ENCODE measurements at regions not wholly inside any gene's neighbourhood (a gene's known extent, or its start where the extent isn't known, plus 50 kb on each side); places are given as distances from the start of the nearest gene placed in this dataset.

- DNase-seq (no peak), ATAC-seq (no peak)
- Histone ChIP-seq H3K27ac (ENCODE audit: low read length) (no peak overlapping the region), H3K36me3 (ENCODE audit: control insufficient read depth, insufficient read depth, low read length) (no peaks in the 10 kb centered on the region), H3K4me3 (ENCODE audit: low read length) (no peak overlapping the region), H3K9me3 (ENCODE audit: control insufficient read depth, insufficient read depth, low read length) (no peaks in the 10 kb centered on the region), H3K4me1 (ENCODE audit: control insufficient read depth, insufficient read depth, low read length) (no peaks in the 10 kb centered on the region), H3K27me3 (ENCODE audit: control insufficient read depth, insufficient read depth, low read length) (no peaks in the 10 kb centered on the region)
- Mint-ChIP-seq H3K9me3 (no peaks in the 10 kb centered on the region), H3K36me3 (no peaks in the 10 kb centered on the region), H3K27ac (no peak overlapping the region), H3K4me1 (no peaks in the 10 kb centered on the region), H3K4me3 (no peak overlapping the region), H3K27me3 (ENCODE audit: low read depth in 2 of 2) (no peaks in the 10 kb centered on the region)
- intact Hi-C loops (cut with micrococcal nuclease), result no loop called here
- TF ChIP-seq CTCF (IDR thresholded peaks at IDR 0.05), result no peak
- WGBS (ENCODE audit: insufficient coverage), result 77% methylated on average over 3 of the region's 3 CpGs
Measured at GRCh38 chr9:78572266-78572665, 275.3 kb downstream of the PSAT1 start.

DNA sequence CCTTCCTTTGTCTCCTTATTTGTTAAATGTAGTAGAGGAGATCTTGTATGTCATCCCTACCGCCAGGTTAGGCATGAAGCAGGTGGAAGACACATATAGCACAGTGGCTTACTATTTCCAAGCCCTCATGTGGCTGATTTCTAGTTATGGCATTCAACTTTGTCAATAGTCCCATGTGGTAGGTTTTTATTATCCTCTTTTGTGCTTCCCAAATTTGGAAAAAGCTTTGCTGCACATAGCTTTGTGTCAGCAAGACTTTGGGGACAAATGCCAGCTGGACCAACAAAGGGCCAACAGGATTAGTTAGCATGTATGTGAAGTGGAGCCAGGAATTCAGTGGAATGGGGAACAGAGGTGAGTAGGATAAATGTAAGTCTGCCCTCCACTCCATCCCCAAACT is 276.3 kb downstream of the PSAT1 start:
- Mint-ChIP-seq H3K27me3 (ENCODE audit: low read depth in 2 of 2) (no peaks in the 10 kb centered on the region), H3K9me3 (no peaks in the 10 kb centered on the region), H3K27ac (no peak overlapping the region), H3K4me1 (no peaks in the 10 kb centered on the region), H3K4me3 (no peak overlapping the region), H3K36me3 (no peaks in the 10 kb centered on the region)
- no peaks in the 10 kb centered on the region for H3K4me1 ChIP-seq (ENCODE audit: control insufficient read depth, insufficient read depth, low read length)
- 89% methylated on average over 1 of the region's 1 CpG for whole genome bisulfite sequencing (ENCODE audit: insufficient coverage)
- intact Hi-C loops (cut with micrococcal nuclease), result no loop called here
- no peaks in the 10 kb centered on the region for H3K27me3 ChIP-seq (ENCODE audit: control insufficient read depth, insufficient read depth, low read length)
- DNase-seq, result no peak
- no peak for ATAC-seq
- no peak overlapping the region for H3K27ac ChIP-seq (ENCODE audit: low read length)
- H3K36me3 ChIP-seq (ENCODE audit: control insufficient read depth, insufficient read depth, low read length), result no peaks in the 10 kb centered on the region
- H3K9me3 ChIP-seq (ENCODE audit: control insufficient read depth, insufficient read depth, low read length), result no peaks in the 10 kb centered on the region
- TF ChIP-seq CTCF (IDR thresholded peaks at IDR 0.05), result no peak
- no peak overlapping the region for H3K4me3 ChIP-seq (ENCODE audit: low read length)

- H3K36me3 Mint-ChIP-seq, result no peaks in the 10 kb centered on the region
- H3K27ac ChIP-seq (ENCODE audit: low read length), result no peak overlapping the region
- WGBS (ENCODE audit: insufficient coverage), result 50% methylated on average over 2 of the region's 4 CpGs
- H3K9me3 ChIP-seq (ENCODE audit: control insufficient read depth, insufficient read depth, low read length), result no peaks in the 10 kb centered on the region
- no peaks in the 10 kb centered on the region for H3K4me1 ChIP-seq (ENCODE audit: control insufficient read depth, insufficient read depth, low read length)
- H3K4me3 ChIP-seq (ENCODE audit: low read length), result no peak overlapping the region
- H3K4me1 Mint-ChIP-seq, result no peaks in the 10 kb centered on the region
- no peak for TF ChIP-seq CTCF (IDR thresholded peaks at IDR 0.05)
- intact Hi-C loops (cut with micrococcal nuclease), result no loop called here
- no peak overlapping the region for H3K4me3 Mint-ChIP-seq
- no peaks in the 10 kb centered on the region for H3K9me3 Mint-ChIP-seq
- no peaks in the 10 kb centered on the region for H3K27me3 Mint-ChIP-seq (ENCODE audit: low read depth in 2 of 2)
- no peaks in the 10 kb centered on the region for H3K27me3 ChIP-seq (ENCODE audit: control insufficient read depth, insufficient read depth, low read length)
- ATAC-seq, result no peak
- no peaks in the 10 kb centered on the region for H3K36me3 ChIP-seq (ENCODE audit: control insufficient read depth, insufficient read depth, low read length)
- DNase-seq, result no peak
- no peak overlapping the region for H3K27ac Mint-ChIP-seq
Measured at GRCh38 chr9:78573669-78574068, 276.7 kb downstream of the PSAT1 start.

GRCh38 chr9:78574354-78575045 is 277.6 kb downstream of the PSAT1 start:
- H3K27ac Mint-ChIP-seq, result no peak overlapping the region
- Histone ChIP-seq H3K36me3 (ENCODE audit: control insufficient read depth, insufficient read depth, low read length) (no peaks in the 10 kb centered on the region), H3K9me3 (ENCODE audit: control insufficient read depth, insufficient read depth, low read length) (no peaks in the 10 kb centered on the region), H3K27ac (ENCODE audit: low read length) (no peak overlapping the region), H3K4me3 (ENCODE audit: low read length) (no peak overlapping the region), H3K4me1 (ENCODE audit: control insufficient read depth, insufficient read depth, low read length) (no peaks in the 10 kb centered on the region), H3K27me3 (ENCODE audit: control insufficient read depth, insufficient read depth, low read length) (no peaks in the 10 kb centered on the region)
- no peaks in the 10 kb centered on the region for H3K9me3 Mint-ChIP-seq
- intact Hi-C loops (cut with micrococcal nuclease), result no loop called here
- no peaks in the 10 kb centered on the region for H3K27me3 Mint-ChIP-seq (ENCODE audit: low read depth in 2 of 2)
- no peak overlapping the region for H3K4me3 Mint-ChIP-seq
- H3K36me3 Mint-ChIP-seq, result no peaks in the 10 kb centered on the region
- ATAC-seq (no peak), DNase-seq (no peak)
- no peaks in the 10 kb centered on the region for H3K4me1 Mint-ChIP-seq
- 88% methylated on average over 6 of the region's 7 CpGs for WGBS (ENCODE audit: insufficient coverage)
- TF ChIP-seq CTCF (IDR thresholded peaks at IDR 0.05), result no peak
